Embryonic facial prominence (tissue), 1 donor: ENCODE measurements at regions not wholly inside any gene's neighbourhood (a gene's known extent, or its start where the extent isn't known, plus 50 kb on each side); places are given as distances from the start of the nearest gene placed in this dataset.
"Not testable (repeated sequence)": the region's sequence is repeated elsewhere in the genome, so short reads cannot be mapped to it uniquely, and the experiment has no call there.

ENCODE experiments used
- DNase-seq: peaks from one replicate; pipeline ENCODE4 v3.0.0-alpha.2; 2016; ENCODE audit errors: extremely low spot score

DNA sequence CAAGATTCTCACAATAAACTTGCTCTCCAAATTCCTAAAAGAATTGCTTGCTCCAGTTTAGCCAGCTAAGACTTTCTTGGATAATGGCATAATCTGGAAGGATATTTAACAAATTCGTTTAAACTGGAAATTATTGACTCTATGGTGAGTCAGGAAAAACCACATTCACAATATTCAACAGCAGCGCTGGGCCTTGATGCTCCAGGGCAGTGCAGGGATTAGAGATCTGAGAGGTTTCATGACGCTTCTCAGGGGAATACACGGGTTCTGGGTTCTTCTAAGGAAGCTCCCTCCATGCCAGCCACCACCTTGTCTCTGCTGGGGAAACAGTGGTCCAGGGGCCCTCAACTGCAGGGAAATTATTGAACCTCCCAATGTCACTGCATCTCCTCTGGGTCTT, 123.3 kb upstream of the FAM20C start:
- DNase-seq: not testable (repeated sequence)

DNA sequence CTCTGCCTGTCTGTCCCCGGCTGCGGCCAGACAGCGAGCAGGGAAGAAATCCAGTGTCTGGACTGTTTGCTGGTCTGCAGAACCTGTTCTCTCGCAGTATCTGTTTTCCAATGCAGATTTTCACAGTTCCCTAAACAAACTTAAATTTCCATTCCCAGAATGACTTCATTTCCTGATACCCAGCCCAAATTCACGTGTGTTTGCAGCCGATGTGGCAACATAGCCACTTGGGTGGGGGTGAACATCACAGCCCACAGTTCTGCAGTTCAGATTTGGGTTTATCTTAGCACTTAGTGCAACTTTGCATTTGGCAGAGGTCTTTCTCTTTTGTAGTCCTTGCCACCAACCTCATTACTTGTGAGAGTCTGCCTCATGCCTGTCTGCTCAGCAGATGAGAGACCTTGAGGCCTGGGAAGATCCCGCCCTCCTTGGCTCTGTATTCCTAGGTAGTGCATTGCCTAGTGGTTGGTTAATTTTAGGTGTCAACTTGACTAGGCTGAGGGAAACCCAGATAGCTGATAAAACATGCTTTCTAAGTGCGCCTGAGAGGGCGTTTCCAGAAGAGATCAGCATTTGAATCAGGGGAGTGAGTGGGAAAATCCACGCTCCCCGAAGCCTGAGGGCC, 122.8 kb upstream of the FAM20C start:
- not testable (repeated sequence) for DNase-seq

DNA sequence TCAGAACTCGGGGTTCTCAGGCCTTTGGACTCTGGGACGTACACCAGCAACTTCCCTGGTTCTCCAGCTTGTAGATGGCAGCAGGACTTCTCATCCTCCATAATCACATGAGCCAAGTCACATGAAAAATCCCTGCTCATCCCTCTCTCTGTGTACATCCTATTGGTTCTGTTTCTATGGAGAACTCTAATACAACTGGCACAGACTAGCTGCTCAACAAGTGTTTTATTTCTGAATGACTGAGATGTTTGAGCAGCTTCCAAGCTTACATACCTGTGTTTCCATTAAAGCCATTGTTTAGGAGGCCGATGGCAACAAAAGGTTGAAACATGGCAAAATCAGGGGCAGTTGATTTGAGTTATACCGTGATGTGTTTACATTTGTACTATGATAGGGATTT, 122.2 kb upstream of the FAM20C start:
- DNase-seq: not testable (repeated sequence)

DNA sequence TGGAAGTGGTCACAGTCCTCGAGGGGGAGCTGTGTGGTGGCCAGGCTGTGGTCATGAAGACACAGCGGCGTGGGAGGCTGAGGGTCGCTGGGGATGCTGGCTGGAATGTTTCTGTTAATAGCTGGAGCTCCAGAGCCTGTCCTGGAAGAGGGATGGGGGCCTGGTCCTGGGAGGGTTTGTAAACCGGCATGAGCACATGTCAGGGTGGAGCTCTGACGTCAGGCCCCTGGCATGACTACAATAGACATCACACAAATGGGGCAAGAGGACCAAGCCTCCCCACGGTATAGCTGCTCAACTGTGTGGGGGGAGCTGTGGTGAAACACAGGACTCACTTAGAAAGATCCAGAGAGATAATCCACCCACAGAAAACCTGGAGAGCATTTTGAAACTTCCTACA, 121.4 kb upstream of the FAM20C start:
- DNase-seq: not testable (repeated sequence)

DNA sequence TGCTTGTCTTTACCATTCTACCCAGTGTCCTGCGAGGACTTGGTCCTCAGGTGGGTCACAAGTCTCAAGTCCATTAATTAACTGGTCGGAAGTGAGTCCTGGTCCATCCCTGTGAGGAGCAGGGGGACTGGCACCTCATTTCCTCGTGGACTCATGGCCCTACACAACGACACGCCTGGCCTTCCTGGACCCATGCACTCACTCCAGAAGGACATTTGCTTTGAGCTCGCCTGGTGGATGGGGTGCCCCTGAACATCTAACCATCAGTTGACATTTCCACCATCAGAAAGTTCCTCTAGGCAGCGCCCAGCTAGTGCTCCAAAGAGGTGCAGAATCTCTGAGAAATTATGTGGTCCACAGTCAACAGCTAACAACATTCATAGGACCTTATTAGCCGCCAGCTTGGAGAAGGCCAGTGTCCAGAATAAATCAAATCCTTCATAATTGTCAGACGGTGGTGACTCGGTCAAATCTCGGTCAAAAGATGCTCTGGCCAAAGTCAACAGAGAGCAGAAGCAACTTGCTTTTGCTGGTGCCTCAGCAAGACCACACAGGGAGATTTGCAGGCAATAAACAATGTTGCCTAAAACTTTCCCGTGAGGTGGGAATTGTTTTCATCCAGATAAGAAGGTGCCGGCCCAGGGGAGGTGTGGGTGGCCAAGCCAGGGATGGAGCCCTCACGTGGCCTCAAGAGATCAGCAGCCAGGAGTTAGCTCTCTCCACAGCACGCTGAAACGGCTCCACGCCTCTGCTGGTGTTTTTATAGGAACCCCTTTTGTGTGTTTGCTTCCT, 119.9 kb upstream of the FAM20C start:
- not testable (repeated sequence) for DNase-seq

DNA sequence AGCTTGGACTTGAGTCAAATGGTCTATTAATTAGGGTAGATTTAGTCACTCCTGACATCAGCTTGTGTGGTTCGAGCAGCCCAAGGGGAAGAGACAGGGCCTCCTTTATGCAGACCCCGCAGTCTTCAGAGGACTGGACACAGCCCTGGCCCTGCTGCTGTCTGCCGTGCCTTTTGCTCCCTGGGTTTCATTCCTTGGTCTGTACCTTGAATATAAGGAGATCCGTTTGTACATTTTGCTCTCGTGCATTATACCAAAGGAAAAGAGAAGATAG, 119.4 kb upstream of the FAM20C start:
- not testable (repeated sequence) for DNase-seq

DNA sequence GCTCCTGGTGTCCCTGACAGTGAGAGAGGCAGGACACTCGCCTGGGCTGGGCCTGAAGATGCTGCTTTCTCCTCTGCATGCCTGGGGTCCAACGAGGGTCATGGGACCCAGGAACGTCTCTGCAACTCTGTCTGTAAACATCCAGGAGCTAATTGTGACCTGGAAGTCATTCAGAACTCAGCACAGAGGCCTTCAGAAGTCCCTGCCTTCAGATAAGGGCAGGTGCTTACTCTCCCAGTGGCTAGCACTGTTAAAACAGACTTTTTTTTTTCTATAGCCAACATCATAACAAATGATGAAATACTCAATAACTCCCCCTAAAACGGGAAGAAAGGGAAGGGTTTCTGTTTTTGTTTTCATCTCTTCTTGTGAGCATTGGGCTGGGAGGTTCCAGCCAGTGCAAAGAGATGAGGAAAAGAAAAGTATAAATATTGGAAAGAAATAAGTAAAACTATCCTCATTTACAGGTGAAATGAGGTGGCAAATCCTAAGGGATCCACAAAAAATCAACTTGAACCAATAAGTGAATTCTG, 118.3 kb upstream of the FAM20C start:
- not testable (repeated sequence) for DNase-seq

DNA sequence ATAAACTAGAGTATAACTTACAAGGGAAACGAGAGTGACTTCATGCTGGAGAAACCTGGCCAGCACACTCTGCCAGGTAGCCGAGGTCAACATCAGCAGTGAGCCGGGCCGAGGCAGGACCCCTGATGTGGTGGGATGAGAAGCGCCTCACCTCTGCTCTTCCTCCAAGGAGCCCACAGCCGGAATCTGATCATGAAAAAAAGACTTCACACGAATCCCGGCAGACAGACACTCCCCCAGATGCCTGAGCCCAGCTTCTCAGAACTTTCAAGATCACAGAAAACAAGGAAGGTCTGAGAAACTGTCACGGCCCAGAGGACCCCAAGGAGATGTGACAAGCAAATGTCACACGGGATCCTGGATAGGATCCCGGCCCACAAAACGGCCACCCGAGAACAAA, 116.9 kb upstream of the FAM20C start:
- DNase-seq: not testable (repeated sequence)

DNA sequence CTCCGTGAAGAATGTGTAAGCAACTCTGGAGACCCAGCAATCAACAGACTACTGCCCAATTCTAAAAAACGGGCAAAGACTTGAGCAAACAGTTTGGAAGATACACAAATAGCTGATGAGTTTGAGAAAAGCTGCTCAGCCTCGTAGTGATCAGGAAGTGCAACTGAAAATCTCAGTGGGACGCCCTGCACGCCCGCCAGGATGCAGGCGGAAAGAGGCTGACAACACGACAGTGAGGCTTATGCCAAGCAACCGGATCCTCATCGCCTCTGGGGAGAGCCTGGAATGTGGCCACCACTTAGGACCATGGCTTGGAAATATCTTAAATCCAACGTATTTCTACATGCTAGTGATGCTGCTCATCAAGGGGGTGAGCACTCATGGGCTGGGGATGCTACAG, 116.2 kb upstream of the FAM20C start:
- DNase-seq: not testable (repeated sequence)

DNA sequence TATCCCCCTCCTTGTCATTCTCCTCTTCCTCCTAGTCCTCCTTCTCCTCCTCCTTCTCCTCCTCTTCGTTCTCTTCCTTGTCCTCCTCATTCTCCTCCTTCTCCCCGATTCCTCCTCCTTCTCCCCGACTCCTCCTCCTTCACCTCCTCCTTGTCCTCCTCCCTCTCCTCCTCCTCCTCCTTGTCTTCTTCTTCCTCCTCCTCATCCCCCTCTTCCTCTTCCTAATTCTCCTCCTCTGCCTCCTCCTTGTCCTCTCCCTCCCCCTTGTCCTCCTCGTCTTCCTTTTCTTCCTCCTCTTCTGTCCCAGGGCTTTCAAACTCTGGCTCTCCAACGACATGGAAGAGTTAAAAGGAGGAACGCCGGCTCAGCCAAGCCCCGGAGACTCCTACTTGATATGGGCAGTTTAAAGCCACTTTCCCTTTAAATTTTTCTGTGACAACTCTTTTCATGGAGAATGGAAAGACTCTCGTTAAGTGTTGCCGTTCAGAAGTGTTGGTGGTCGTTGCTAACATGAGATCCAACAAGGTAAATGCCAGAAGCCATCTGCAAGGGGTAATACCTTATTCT, 115.5 kb upstream of the FAM20C start:
- not testable (repeated sequence) for DNase-seq

DNA sequence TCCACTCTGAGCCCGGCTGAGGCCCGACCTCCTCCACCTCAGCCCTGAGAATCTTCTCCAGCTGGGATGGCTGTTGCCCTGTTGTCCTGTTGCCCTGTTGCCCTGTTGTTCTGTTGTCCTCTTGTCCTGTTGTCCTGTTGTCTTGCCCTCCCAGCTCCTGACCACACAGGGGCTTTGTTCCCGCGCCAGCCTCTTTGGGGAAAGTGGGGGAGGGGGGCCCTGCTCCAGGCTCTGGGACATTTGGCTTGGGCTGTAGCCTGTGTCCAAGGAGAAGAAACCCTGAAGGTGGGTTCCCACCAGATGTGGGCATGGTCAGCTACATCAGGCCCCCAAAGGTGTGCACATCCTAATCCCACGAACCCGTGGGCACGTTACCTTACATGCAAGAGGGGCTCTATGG, 113.5 kb upstream of the FAM20C start:
- not testable (repeated sequence) for DNase-seq

DNA sequence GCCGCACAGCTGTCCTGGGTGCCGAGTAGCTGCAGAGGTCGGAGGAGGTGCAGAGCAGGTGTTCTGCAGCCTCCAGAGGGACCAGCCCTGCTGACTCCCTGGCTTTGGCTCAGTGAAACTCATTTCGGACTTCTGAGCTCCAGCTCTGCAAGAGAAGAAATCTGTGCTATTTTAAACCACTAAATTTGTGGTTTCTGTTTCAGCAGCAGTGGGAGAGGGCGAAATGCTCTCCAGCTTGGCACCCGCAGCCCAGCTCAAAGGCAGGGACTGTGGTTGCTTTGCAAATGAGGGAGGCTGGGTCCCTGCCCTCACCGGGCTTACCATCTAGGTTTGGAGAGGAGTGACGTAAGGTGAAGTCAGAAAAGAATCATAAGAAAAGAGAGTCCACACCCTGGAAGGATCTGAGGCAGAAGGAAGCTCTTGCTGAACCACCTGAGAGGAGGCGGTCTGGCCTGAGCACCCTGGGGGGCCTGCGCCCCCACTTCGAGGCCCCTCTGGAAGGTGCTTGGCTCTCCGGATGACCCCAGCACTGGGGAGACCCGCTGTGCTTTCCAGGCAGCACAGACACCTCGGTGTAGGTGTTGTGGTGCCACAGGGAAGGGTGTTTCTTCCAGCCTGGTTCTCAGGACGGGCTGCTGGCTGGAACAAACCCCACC, 112.8 kb upstream of the FAM20C start:
- not testable (repeated sequence) for DNase-seq

DNA sequence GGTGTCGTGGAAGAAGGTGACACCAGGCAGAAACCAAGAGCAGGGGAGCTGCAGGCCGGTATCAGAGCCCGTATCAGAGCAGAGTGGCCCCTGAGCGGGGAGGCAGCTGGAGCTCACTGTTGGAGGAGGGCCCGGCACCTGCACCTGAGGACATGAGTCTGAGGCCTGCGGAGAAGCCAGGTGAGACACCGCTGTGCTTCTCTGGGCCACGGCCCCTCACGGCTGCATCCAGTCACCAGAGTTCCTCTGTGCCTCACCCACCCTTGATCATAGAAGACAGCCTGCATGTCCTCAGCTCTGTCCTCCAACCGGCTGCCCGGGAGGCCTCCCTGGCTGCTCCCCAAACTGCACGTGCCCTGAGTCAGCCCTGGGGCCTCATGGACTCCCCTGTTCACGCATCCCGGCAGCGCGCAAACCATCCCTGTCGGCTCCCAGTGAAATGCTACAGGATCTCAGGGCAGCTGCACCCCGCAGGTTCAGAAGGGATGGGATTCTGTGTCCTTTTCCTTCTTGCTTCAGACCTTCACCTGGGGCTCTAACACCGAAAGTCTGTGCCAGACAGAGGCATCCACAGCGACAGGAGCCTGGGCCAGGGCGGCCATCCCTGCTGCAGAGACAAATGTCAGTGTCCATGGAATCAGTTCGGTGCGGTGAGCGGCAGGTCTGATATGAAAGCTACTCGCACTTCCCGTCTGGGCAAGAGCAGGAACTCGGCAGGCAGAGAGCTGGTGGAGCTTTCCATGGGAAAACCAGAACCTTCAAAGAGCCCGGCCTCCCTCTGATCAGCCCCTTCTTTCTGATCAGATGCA, 111.9 kb upstream of the FAM20C start:
- DNase-seq: no peak

DNA sequence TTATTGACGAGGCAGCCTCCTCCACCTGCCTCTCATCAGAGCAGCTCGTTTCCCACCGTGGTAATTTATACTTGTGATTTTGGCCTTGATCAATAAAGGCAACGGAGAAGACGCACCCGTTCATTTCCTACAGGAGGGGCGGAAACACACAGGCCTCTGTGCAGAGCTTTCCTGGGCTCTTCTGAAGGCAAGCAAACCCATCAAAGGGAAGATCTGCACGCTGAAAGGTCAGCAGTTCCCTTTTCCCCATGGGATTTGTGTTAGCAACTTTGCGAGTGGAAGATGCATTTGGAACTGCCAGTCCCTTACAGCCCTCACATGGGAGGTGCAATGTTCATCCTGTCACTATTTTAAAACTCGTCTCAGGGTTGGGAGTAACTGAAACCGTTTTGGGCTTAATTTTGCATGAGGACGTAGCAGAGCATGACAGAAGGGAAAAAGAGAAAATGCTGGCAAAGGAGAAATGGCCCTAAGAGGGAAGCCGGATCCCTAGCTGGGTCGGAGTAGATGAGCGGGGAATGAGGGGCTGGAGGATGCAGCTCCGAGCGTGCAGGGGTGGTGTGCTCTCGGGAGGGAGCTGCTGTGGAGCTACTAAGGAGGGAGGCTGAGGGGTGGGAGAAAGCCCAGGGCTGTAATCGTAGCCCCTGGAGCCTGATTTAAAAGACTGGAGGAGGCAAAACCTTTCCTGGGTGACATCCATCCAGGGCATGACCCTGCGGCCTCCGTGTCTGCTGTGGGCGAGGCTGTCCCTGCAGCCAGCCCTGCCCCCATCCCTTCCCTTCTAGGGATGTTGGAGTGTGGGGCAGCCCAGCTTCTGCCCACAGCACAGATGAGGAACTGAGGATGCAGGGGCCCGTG, 111.1 kb upstream of the FAM20C start:
- no peak for DNase-seq

DNA sequence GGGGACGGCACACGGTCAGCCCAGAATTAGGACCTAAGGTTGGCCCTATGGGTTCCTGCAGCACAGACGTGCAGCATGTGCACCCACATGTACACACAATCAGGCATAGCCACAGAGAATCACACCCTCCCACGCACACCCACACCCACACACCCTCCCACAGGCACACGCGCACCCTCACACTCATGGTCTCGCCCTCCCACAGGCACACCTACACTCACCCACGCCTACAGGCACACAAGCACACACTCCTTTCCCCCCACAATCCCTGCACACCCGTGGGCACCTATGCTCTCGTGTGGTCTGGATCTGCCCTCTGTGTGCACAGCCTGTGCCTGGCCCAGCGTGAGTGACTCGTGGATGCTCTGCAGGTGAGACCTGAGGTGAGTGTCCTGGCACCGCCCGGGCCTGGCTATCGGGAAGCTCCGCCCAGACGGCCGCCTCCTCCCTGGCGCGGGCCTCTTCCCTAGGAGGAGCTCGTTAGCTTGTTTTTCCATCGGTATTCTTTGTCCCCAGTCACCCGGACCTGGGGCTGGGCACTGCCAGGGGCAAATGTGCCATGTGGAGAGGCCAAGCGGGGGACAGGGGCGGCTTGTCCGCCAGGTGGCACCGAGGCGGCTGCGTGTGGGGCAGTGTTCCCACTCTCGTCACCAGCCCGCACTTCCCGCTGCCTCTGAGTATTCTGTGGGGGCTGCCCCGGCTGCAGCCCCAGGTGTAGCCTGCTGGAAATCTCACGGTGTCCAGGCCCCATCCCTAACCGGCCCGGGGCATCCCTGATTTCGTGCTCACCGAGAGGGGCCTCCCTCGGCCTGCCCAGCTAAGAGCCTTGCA, 110.2 kb upstream of the FAM20C start:
- DNase-seq: no peak

DNA sequence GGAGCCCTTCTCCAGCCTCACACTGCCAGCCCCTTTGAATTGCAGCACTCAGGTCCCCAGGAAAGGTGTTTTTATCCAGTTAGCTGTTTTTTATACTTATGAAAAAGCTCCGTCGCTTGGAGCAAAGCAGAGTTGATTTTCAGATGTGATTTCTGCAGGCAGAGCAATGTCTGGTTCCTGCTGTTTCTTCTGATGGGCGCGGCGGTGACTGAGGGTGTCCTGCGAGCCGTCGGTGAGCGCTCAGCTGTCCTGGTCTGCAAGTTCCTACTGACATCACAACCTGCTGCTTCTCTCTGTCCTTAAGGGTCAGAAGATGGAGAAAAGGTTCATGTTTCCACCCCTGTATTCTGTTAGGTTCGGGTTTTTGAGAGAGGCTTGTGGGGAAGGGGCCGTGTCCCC, 109.6 kb upstream of the FAM20C start:
- DNase-seq: no peak

DNA sequence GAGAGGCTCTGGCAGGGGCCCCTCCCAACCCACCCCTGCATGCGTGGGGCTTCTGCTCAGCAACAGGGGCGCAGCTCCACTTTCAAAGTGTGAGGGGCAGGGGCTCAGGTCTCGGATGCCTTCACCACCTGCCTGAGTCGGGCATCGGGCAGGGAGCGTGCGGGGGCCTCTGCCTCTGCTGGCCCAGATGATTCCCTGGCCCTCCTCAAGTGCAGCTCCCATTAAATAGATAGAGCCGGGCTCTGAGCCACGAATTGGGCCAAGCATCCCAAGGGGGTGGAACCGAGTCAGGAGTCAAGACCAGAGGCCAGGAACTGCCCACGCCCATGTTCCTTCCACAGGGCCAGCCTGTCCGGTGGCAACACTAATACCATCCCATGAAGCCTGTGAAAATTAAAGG, 108.9 kb upstream of the FAM20C start:
- DNase-seq: no peak

DNA sequence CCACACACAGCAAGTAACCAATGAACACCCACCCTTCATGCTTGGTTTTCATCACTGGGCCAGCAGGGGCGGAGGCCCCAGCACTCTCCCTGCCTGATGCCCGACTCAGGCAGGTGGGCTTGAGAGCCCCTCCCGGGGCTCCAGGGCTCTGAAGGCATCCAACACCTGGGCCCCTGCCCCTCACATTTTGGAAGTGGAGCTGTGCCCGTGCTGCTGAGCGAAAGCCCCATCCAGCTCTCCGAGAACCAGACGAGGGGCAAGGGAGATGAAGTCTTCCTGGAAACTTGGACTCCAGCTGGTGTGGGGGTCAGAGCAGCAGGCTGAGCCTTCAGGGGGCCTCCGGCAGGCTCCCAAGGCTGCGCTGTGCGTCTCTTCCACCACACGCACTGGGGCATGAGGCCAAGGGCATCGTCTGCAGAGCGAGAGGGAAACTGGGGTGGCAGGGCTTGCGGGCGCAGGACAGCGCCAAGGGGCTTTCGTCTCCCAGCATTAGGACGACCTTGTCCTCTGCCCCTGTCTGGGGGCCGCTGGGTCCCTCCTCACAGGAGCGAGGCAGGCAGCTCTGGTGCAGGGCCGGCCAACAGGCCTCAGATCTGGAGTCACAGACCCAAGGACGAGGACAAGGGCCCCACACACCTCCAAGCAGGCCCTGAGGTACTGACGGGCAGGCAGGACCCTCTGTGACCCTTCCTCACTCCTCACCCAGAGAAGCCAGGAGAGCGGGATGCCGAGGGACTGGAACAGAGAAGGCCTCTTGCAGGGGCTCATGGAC, 108.3 kb upstream of the FAM20C start:
- no peak for DNase-seq

DNA sequence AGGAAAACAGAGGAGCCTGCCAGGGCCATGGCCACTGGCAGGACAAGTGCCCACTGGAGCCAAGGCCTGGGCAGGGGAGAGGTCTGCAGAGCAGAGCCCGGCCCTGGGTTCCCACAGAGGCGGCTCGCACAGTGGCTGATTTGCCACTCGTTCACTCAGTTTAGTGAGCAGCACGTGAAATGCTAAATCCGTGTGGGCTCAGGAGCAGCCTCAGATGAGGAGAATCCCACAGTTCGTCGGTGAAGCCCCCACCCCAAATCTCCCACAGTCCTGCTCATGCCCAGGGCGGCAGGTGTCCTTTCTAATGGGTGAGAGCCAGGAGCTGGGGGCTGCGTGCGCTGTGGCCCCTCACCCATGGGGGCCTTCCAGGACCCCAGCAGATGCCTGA, 107.7 kb upstream of the FAM20C start:
- no peak for DNase-seq
